GM12864 (cell line): ENCODE measurements at regions not wholly inside any gene's neighbourhood (a gene's known extent, or its start where the extent isn't known, plus 50 kb on each side); places are given as distances from the start of the nearest gene placed in this dataset.

Experiments used
- DNase-seq: peaks from one replicate; pipeline ENCODE4 v3.0.0-alpha.2; 2011; ENCODE audit warnings: low read depth
- H3K4me3 ChIP-seq: 2 replicates; pipeline ENCODE4 v1.5.1; 2011; ENCODE audit warnings: mild to moderate bottlenecking, low read depth, low read length, control low read depth
- CTCF ChIP-seq: IDR thresholded peaks from 2 replicates; pipeline ENCODE4 v1.5.1; 2011; ENCODE audit warnings: low read depth, mild to moderate bottlenecking, moderate library complexity, low read length, control low read depth, inconsistent platforms; ENCODE audit errors: missing control alignments

DNA sequence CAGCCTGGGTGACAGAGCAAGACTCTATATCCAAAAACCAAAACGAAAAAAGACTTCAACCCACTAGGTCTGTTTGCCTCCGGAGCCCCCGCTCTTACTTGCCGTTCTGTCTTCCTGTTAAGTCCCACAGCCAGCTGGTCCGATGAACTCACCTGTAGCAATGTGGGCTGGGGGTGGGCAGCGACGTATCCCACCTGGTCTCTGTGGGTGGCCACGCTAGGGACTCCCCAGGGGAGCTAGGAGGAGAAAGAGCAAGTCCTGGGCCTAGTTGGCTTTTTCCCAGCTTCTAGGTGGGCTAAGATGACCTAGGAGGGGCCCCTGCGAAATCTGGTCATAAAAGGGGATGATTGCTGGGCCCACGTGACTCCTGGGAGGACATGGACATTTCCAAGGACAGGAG lies 166.0 kb upstream of the KCNG1 start:
- no peak for TF ChIP-seq CTCF
- no peak overlapping the region for H3K4me3 ChIP-seq
- no peak for DNase-seq

GRCh38 chr20:51187261-51187660 lies 164.4 kb upstream of the KCNG1 start:
- no peak for TF ChIP-seq CTCF
- no peak for DNase-seq
- H3K4me3 ChIP-seq, result no peak overlapping the region

- no peak for DNase-seq
- no peak overlapping the region for H3K4me3 ChIP-seq
- no peak for TF ChIP-seq CTCF
Observed at GRCh38 chr20:51185861-51186260, 163.0 kb upstream of the KCNG1 start.

DNA sequence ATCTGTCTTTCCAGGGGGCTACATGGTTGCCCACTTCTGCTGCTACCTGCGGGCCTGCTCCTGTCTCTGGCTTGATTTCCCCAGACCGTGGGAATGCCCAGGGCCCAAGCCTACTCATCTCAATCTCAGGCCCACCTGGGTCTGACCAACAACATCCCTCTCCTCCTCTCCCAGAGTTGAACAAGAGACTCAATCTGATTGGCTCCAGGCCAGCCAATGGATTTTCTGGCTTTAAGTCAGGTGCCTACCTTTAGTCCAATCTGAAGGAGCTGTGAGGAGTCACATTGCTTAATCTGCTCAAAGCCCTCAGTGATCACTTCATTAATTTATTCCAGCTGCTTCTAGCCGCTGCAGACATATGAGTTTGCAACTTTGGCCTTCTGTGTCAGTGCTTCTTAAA lies 162.4 kb upstream of the KCNG1 start:
- H3K4me3 ChIP-seq, result no peak overlapping the region
- TF ChIP-seq CTCF, result no peak
- no peak for DNase-seq

DNA sequence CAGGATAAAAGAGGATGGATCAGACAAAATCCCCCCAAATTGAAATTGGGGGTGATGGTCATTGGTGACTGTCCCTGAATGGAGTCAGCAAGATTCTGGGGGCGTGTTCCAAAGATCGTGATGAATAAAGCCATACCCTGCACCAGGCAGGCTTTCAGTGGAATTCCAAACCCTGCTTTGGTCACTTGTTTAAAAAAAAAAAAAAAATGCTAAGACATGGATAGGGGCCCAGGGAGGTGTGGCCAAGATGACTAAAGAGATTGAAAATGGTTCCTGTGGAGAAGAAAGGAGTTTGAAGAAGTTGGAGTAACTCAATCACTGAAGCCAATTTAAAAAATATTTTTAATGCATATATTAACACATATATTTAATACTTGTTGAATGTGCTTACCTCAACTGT lies 161.4 kb upstream of the KCNG1 start:
- no peak for DNase-seq
- TF ChIP-seq CTCF, result no peak
- H3K4me3 ChIP-seq, result no peak overlapping the region

DNA sequence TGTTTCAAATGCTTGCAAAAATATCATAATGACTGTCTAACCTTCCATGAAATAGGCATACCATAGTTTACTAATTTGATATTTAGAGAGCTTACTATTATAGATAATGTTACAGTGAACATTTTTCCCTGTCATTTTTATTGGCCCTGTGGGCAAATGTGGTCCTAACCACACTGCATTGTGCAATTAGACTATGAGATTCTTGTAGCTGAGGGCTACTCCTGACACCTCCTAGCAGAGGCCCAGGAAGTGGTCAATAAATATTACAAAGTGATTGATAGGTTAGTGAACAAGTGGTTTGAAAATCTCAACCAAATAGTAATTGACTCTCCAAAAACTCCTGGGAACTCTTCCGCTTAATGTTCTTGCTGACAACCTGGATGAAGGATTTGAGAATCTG lies 160.5 kb upstream of the KCNG1 start:
- DNase-seq, result no peak
- TF ChIP-seq CTCF, result no peak
- no peak overlapping the region for H3K4me3 ChIP-seq

DNA sequence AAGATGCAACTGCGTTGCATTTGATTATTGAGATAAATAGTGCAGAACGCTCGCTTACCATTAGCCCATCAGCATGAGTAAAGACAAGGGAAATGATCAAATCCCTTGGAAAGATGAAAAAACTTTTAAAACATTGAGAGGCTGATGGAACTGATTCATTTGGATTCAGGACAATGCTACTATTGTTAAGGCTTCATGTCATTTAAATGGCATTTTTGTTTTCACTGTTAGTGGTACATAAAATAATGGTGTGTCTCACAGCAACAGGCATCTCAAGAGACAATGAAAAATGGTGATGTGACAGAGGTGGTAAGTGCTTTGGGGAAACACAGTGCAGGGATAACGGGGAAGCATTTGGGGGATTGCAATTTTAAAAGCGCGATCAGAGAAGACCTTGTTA lies 159.7 kb upstream of the KCNG1 start:
- no peak for DNase-seq
- TF ChIP-seq CTCF, result no peak
- no peak overlapping the region for H3K4me3 ChIP-seq
